Tibial nerve (tissue), 4 donors: ENCODE measurements at regions not wholly inside any gene's neighbourhood (a gene's known extent, or its start where the extent isn't known, plus 50 kb on each side); places are given as distances from the start of the nearest gene placed in this dataset.

ENCODE experiments used
- DNase-seq, 2 donors: peaks; one replicate each; pipeline ENCODE4 v3.0.0-alpha.2; 2019; ENCODE audit warnings: low spot score in 2 of 2
- H3K27ac ChIP-seq, 4 donors: fragments of 200-600 bp; sonication (generic) in 3 of 4; one replicate each; pipeline ENCODE4 v1.5.1; 2017 to 2019; ENCODE audit warnings: mild to moderate bottlenecking in 1 of 4
- H3K27me3 ChIP-seq, 2 donors: fragments of 200-600 bp; sonication (generic) in 1 of 2; one replicate each; pipeline versions ENCODE4 v1.5.1 to v1.6.0; 2017 to 2019
- H3K36me3 ChIP-seq, 3 donors: fragments of 200-600 bp; sonication (generic); one replicate each; pipeline ENCODE4 v1.5.1; 2018 to 2019
- H3K4me1 ChIP-seq, 4 donors: fragments of 200-600 bp; sonication (generic) in 3 of 4; one replicate each; pipeline ENCODE4 v1.5.1; 2017 to 2019
- H3K4me3 ChIP-seq, 4 donors: fragments of 200-600 bp; sonication (generic) in 3 of 4; one replicate each; pipeline ENCODE4 v1.5.1; 2017 to 2019; ENCODE audit warnings: mild to moderate bottlenecking in 1 of 4, moderate library complexity in 1 of 4
- H3K9me3 ChIP-seq, 4 donors: fragments of 200-600 bp; sonication (generic) in 3 of 4; one replicate each; pipeline ENCODE4 v1.5.1; 2017 to 2019
- CTCF ChIP-seq, 5 experiments: fragments of 200-600 bp in 3 of 5; fragments of 450-650 bp in 2 of 5; sonication (generic) in 3 of 5; IDR thresholded peaks; one replicate each; pipeline ENCODE4 v1.5.1; 2016 to 2019; ENCODE audit warnings: antibody characterized with exemption in 5 of 5, mild to moderate bottlenecking in 3 of 5, moderate library complexity in 2 of 5
- EP300 ChIP-seq, 2 donors: sonication (generic); formaldehyde crosslinking; IDR thresholded peaks; one replicate each; pipeline ENCODE4 v1.6.1; 2017; ENCODE audit warnings: antibody characterized with exemption in 2 of 2, mild to moderate bottlenecking in 1 of 2
- POLR2A ChIP-seq, 2 donors: fragments of 450-650 bp; IDR thresholded peaks; one replicate each; pipeline ENCODE4 v1.6.1; 2017; ENCODE audit warnings: antibody characterized with exemption in 2 of 2, mild to moderate bottlenecking in 2 of 2, moderate library complexity in 2 of 2
- WGBS, 2 donors: methylation state at CpG; one replicate each; pipeline ENCODE4 v1.1.5; 2018; 5-methylcytosine and 5-hydroxymethylcytosine counted together

- DNase-seq: no peak
- WGBS, 2 donors: 63% methylated on average over 2 of the region's 2 CpGs
- Histone ChIP-seq H3K4me1 (no peaks in the 10 kb centered on the region), H3K27ac (no peak overlapping the region), H3K27me3 (no peaks in the 10 kb centered on the region), H3K36me3 (no peaks in the 10 kb centered on the region), H3K9me3 (no peaks in the 10 kb centered on the region), H3K4me3 (no peak overlapping the region)
- TF ChIP-seq POLR2A (IDR thresholded peaks at IDR 0.05): no peak
Measured at GRCh38 chr17:70608193-70608592, 438.9 kb downstream of the KCNJ2 start.

- 92 to 93% methylated on average over 2 of the region's 2 CpGs for WGBS, 2 donors
- no peaks in the 10 kb centered on the region for H3K27me3 ChIP-seq
Measured at GRCh38 chr17:70608957-70609356, 439.6 kb downstream of the KCNJ2 start.

GRCh38 chr17:70609566-70609965, 440.2 kb downstream of the KCNJ2 start:
- no peaks in the 10 kb centered on the region for H3K4me1 ChIP-seq
- H3K4me3 ChIP-seq: no peak overlapping the region
- no peak for DNase-seq
- 44 to 52% methylated on average over 1 of the region's 1 CpG for WGBS, 2 donors
- H3K9me3 ChIP-seq: no peaks in the 10 kb centered on the region
- H3K36me3 ChIP-seq: no peaks in the 10 kb centered on the region
- no peaks in the 10 kb centered on the region for H3K27me3 ChIP-seq
- H3K27ac ChIP-seq: no peak overlapping the region
- TF ChIP-seq POLR2A (IDR thresholded peaks at IDR 0.05) (no peak), CTCF (IDR thresholded peaks at IDR 0.05) (no peak), EP300 (IDR thresholded peaks at IDR 0.05) (no peak)

More at GRCh38 chr17:70608957-70609356, 439.6 kb downstream of the KCNJ2 start:
- DNase-seq: no peak
- Histone ChIP-seq H3K9me3 (no peaks in the 10 kb centered on the region), H3K27ac (no peak overlapping the region), H3K4me3 (no peak overlapping the region), H3K36me3 (no peaks in the 10 kb centered on the region), H3K4me1 (no peaks in the 10 kb centered on the region)
- TF ChIP-seq CTCF (IDR thresholded peaks at IDR 0.05) (no peak), EP300 (IDR thresholded peaks at IDR 0.05) (no peak), POLR2A (IDR thresholded peaks at IDR 0.05) (no peak)

- H3K27me3 ChIP-seq: no peaks in the 10 kb centered on the region
- H3K4me3 ChIP-seq: no peak overlapping the region
- TF ChIP-seq POLR2A (IDR thresholded peaks at IDR 0.05) (no peak), EP300 (IDR thresholded peaks at IDR 0.05) (no peak), CTCF (IDR thresholded peaks at IDR 0.05) (no peak)
- WGBS, 2 donors: 94 to 98% methylated on average over 5 of the region's 5 CpGs
- H3K4me1 ChIP-seq: no peaks in the 10 kb centered on the region
- no peaks in the 10 kb centered on the region for H3K36me3 ChIP-seq
- no peak for DNase-seq
- H3K27ac ChIP-seq: no peak overlapping the region
- no peaks in the 10 kb centered on the region for H3K9me3 ChIP-seq
Measured at GRCh38 chr17:70610161-70610560, 440.8 kb downstream of the KCNJ2 start.

GRCh38 chr17:70613681-70614080, 444.3 kb downstream of the KCNJ2 start:
- Histone ChIP-seq H3K4me1 (no peaks in the 10 kb centered on the region), H3K9me3 (no peaks in the 10 kb centered on the region), H3K27me3 (no peaks in the 10 kb centered on the region), H3K36me3 (no peaks in the 10 kb centered on the region), H3K4me3 (no peak overlapping the region), H3K27ac (no peak overlapping the region)
- TF ChIP-seq POLR2A (IDR thresholded peaks at IDR 0.05) (no peak), CTCF (IDR thresholded peaks at IDR 0.05) (no peak), EP300 (IDR thresholded peaks at IDR 0.05) (no peak)
- 63 to 70% methylated on average over 1 of the region's 1 CpG for WGBS, 2 donors
- DNase-seq: no peak

GRCh38 chr17:70615831-70616230, 446.5 kb downstream of the KCNJ2 start:
- Histone ChIP-seq H3K4me3 (no peak overlapping the region), H3K9me3 (no peaks in the 10 kb centered on the region), H3K4me1 (no peaks in the 10 kb centered on the region), H3K36me3 (no peaks in the 10 kb centered on the region), H3K27me3 (no peaks in the 10 kb centered on the region), H3K27ac (no peak overlapping the region)
- TF ChIP-seq EP300 (IDR thresholded peaks at IDR 0.05) (no peak), CTCF (IDR thresholded peaks at IDR 0.05) (no peak), POLR2A (IDR thresholded peaks at IDR 0.05) (no peak)
- WGBS, 2 donors: 80 to 88% methylated on average over 2 of the region's 2 CpGs
- DNase-seq: no peak
